Neural cell (in vitro differentiated cells): ENCODE measurements at regions not wholly inside any gene's neighbourhood (a gene's known extent, or its start where the extent isn't known, plus 50 kb on each side); places are given as distances from the start of the nearest gene placed in this dataset.

Experiments
- H2AFZ ChIP-seq: fragments of 200-600, 300-800 bp; sonication (generic), shearing (Covaris generic); 2 replicates; pipeline ENCODE4 v1.6.0; 2014; ENCODE audit warnings: low read depth, mild to moderate bottlenecking, antibody characterized with exemption, low read length, moderate library complexity
- H3F3A ChIP-seq: fragments of 200-600 bp; shearing (Covaris generic); 2 replicates; pipeline ENCODE4 v1.6.1; 2016; ENCODE audit warnings: mild to moderate bottlenecking, moderate library complexity, mixed read lengths, antibody characterized with exemption, low read length; ENCODE audit not compliant: insufficient read depth, poor library complexity, severe bottlenecking
- H3K27ac ChIP-seq: fragments of 200-600, 300-800 bp; sonication (generic), shearing (Covaris generic); 2 replicates; pipeline ENCODE4 v1.5.1; 2014; ENCODE audit warnings: mild to moderate bottlenecking, low read length, moderate library complexity
- H3K27me3 ChIP-seq: fragments of 300-800, 200-600 bp; sonication (generic), shearing (Covaris generic); 2 replicates; pipeline ENCODE4 v1.6.0; 2014; ENCODE audit warnings: mild to moderate bottlenecking, low read depth, low read length, moderate library complexity; ENCODE audit not compliant: insufficient read depth
- H3K36me3 ChIP-seq: fragments of 300-800, 200-600 bp; sonication (generic), shearing (Covaris generic); 2 replicates; pipeline ENCODE4 v1.5.1; 2014; ENCODE audit warnings: mild to moderate bottlenecking, antibody characterized with exemption, low read length, moderate library complexity; ENCODE audit not compliant: insufficient read depth
- H3K4me2 ChIP-seq: fragments of 300-800, 200-600 bp; sonication (generic), shearing (Covaris generic); 2 replicates; pipeline ENCODE4 v1.6.0; 2014; ENCODE audit warnings: mild to moderate bottlenecking, low read length
- H3K4me3 ChIP-seq: fragments of 300-800, 200-600 bp; sonication (generic), shearing (Covaris generic); 2 replicates; pipeline ENCODE4 v1.5.1; 2014; ENCODE audit warnings: mild to moderate bottlenecking, low read length, moderate library complexity
- H3K79me2 ChIP-seq: fragments of 200-600 bp; shearing (Covaris generic); replicated peaks from 2 replicates; pipeline ENCODE4 v1.6.0; 2014; ENCODE audit warnings: mild to moderate bottlenecking, low read length, moderate library complexity; ENCODE audit not compliant: insufficient read depth
- H3K9ac ChIP-seq: fragments of 300-800, 200-600 bp; sonication (generic), shearing (Covaris generic); 2 replicates; pipeline ENCODE4 v1.6.1; 2016; ENCODE audit warnings: mild to moderate bottlenecking, low read length, mixed read lengths
- H3K9me2 ChIP-seq: fragments of 200-600 bp; shearing (Covaris generic); 2 replicates; pipeline ENCODE4 v1.6.1; 2016; ENCODE audit warnings: mild to moderate bottlenecking, low read length, mixed read lengths; ENCODE audit not compliant: insufficient read depth
- H3K9me3 ChIP-seq: fragments of 200-600, 300-800 bp; sonication (generic), shearing (Covaris generic); 2 replicates; pipeline ENCODE4 v1.6.1; 2016; ENCODE audit warnings: mild to moderate bottlenecking, mixed run types, low read length, moderate library complexity, mixed read lengths
- H4K20me1 ChIP-seq: fragments of 200-600 bp; shearing (Covaris generic); 2 replicates; pipeline ENCODE4 v1.6.1; 2016; ENCODE audit warnings: mild to moderate bottlenecking, mixed run types; ENCODE audit not compliant: insufficient read depth
- EP300 ChIP-seq: fragments of 450-650 bp; conservative IDR thresholded peaks from 2 replicates; pipeline ENCODE4 v1.6.1; 2014; ENCODE audit warnings: antibody characterized with exemption, mild to moderate bottlenecking, moderate library complexity; ENCODE audit not compliant: poor library complexity, severe bottlenecking
- EZH2 ChIP-seq: fragments of 200-600, 300-800 bp; shearing (Covaris generic), sonication (generic); IDR thresholded peaks from 2 replicates; pipeline ENCODE4 v1.6.1; 2014; ENCODE audit warnings: antibody characterized with exemption, low read length, borderline replicate concordance, mild to moderate bottlenecking; ENCODE audit not compliant: insufficient read depth, poor library complexity, severe bottlenecking
- MXI1 ChIP-seq: fragments of 450-650 bp; conservative IDR thresholded peaks from 2 replicates; pipeline ENCODE4 v1.6.1; 2014; ENCODE audit warnings: antibody characterized with exemption, mild to moderate bottlenecking; ENCODE audit not compliant: poor library complexity, severe bottlenecking
- POLR2AphosphoS5 ChIP-seq: IDR thresholded peaks from 2 replicates; pipeline ENCODE4 v1.6.1; 2012
- RAD21 ChIP-seq: fragments of 450-650 bp; conservative IDR thresholded peaks from 2 replicates; pipeline ENCODE4 v1.6.1; 2014; ENCODE audit warnings: antibody characterized with exemption, mild to moderate bottlenecking, moderate library complexity
- SMC3 ChIP-seq: fragments of 450-650 bp; conservative IDR thresholded peaks from 2 replicates; pipeline ENCODE4 v1.6.1; 2014; ENCODE audit warnings: antibody characterized with exemption, mild to moderate bottlenecking, moderate library complexity; ENCODE audit not compliant: poor library complexity
- TAF1 ChIP-seq: IDR thresholded peaks from 2 replicates; pipeline ENCODE4 v1.6.1; 2012; ENCODE audit warnings: low read depth
- TF ChIP-seq, protein P1 (sequence below): fragments of 450-650 bp; IDR thresholded peaks from 2 replicates; pipeline ENCODE4 v1.5.1; 2014; ENCODE audit warnings: antibody characterized with exemption, mild to moderate bottlenecking, moderate library complexity; ENCODE audit not compliant: poor library complexity, severe bottlenecking
- TF ChIP-seq, protein P2 (sequence below): IDR thresholded peaks from 2 replicates; pipeline ENCODE4 v1.6.1; 2012; ENCODE audit warnings: borderline replicate concordance

DNA sequence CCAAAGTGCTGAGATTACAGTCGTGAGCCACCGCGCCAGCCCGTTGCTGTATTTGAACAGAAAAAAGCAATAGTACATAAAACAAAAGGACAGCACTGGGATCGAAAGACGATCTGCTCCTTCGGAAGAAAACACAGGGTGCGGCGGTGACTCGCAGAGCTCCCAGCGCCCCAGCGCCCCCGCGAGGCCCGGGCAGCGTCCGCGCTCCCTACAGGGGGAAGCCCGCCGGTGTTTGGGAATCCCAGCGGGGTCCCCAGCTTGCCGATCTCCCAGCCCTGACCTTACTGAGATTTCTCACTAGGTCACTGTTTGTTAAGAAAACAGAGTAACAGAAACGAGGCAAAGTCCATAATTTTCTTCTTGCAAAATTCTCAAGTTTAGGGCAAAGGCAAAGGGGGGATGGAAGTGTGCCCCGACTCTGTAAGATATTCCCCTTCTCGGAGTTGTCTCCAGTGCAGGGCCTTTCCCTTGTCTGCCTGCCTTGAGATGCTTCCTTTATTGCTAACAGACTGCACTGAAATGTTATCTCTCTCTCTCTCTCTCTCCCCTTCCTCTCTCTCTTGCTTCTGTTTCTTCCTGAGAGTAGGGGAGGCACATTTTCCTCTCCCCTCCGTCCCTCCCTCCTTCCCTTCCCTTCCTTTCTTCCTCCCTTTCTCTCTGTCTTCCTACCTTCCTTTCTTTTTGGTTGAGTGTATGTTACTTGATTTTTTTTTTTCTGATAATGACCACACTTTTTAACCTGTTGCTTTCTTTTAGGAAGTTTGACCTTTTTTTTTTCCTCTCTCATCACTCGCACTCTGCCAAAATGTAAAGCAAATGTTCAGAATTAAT lies 91.9 kb downstream of the TMEM30B start:
- no peak overlapping the region for H3K9ac ChIP-seq
- H3K9me3 ChIP-seq, result no peaks in the 10 kb centered on the region
- H3K36me3 ChIP-seq, result no peaks in the 10 kb centered on the region
- no peaks in the 10 kb centered on the region for H3K79me2 ChIP-seq
- no peaks in the 10 kb centered on the region for H3K27me3 ChIP-seq
- no peak overlapping the region for H3K4me3 ChIP-seq
- H4K20me1 ChIP-seq, result no peaks in the 10 kb centered on the region
- H3K9me2 ChIP-seq, result no peaks in the 10 kb centered on the region
- TF ChIP-seq TAF1 (no peak), MXI1 (no peak), SMC3 (no peak)
- no peaks in the 10 kb centered on the region for H3F3A ChIP-seq
- no peak overlapping the region for H3K4me2 ChIP-seq
- no peak overlapping the region for H3K27ac ChIP-seq
- no peak overlapping the region for H2AFZ ChIP-seq

DNA sequence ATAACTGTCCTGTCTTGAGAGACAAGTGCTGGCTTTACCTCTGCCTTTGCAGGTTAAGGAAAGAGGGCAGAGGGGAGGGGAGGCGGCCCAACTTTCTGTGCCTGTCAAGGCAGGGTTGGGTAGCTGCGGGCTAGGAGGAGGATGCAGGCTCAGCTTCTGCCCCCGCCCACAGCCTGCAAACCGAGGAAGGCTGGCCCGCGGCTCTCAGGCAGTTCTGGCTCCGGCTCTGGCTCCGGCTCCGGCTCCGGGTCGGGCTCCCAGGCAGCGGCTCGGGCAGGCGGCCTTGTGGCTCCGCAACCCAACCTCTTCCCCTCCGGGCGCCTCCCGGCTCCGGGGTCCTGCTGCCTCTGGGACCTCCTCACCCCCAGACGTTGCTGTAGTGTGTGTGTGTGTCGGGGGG lies 92.9 kb downstream of the TMEM30B start:
- H3K79me2 ChIP-seq, result no peaks in the 10 kb centered on the region
- H3F3A ChIP-seq, result no peaks in the 10 kb centered on the region
- no peak overlapping the region for H3K9ac ChIP-seq
- no peaks in the 10 kb centered on the region for H3K27me3 ChIP-seq
- no peaks in the 10 kb centered on the region for H4K20me1 ChIP-seq
- no peaks in the 10 kb centered on the region for H3K36me3 ChIP-seq
- no peak overlapping the region for H3K4me2 ChIP-seq
- no peaks in the 10 kb centered on the region for H3K9me2 ChIP-seq
- H3K27ac ChIP-seq, result no peak overlapping the region
- no peaks in the 10 kb centered on the region for H3K9me3 ChIP-seq
- TF ChIP-seq EP300 (no peak), TAF1 (no peak), SMC3 (no peak), POLR2AphosphoS5 (no peak), MXI1 (no peak), EZH2 (no peak), RAD21 (no peak)
- TF ChIP-seq, protein P1, sequence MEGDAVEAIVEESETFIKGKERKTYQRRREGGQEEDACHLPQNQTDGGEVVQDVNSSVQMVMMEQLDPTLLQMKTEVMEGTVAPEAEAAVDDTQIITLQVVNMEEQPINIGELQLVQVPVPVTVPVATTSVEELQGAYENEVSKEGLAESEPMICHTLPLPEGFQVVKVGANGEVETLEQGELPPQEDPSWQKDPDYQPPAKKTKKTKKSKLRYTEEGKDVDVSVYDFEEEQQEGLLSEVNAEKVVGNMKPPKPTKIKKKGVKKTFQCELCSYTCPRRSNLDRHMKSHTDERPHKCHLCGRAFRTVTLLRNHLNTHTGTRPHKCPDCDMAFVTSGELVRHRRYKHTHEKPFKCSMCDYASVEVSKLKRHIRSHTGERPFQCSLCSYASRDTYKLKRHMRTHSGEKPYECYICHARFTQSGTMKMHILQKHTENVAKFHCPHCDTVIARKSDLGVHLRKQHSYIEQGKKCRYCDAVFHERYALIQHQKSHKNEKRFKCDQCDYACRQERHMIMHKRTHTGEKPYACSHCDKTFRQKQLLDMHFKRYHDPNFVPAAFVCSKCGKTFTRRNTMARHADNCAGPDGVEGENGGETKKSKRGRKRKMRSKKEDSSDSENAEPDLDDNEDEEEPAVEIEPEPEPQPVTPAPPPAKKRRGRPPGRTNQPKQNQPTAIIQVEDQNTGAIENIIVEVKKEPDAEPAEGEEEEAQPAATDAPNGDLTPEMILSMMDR, result no peak
- TF ChIP-seq, protein P2, sequence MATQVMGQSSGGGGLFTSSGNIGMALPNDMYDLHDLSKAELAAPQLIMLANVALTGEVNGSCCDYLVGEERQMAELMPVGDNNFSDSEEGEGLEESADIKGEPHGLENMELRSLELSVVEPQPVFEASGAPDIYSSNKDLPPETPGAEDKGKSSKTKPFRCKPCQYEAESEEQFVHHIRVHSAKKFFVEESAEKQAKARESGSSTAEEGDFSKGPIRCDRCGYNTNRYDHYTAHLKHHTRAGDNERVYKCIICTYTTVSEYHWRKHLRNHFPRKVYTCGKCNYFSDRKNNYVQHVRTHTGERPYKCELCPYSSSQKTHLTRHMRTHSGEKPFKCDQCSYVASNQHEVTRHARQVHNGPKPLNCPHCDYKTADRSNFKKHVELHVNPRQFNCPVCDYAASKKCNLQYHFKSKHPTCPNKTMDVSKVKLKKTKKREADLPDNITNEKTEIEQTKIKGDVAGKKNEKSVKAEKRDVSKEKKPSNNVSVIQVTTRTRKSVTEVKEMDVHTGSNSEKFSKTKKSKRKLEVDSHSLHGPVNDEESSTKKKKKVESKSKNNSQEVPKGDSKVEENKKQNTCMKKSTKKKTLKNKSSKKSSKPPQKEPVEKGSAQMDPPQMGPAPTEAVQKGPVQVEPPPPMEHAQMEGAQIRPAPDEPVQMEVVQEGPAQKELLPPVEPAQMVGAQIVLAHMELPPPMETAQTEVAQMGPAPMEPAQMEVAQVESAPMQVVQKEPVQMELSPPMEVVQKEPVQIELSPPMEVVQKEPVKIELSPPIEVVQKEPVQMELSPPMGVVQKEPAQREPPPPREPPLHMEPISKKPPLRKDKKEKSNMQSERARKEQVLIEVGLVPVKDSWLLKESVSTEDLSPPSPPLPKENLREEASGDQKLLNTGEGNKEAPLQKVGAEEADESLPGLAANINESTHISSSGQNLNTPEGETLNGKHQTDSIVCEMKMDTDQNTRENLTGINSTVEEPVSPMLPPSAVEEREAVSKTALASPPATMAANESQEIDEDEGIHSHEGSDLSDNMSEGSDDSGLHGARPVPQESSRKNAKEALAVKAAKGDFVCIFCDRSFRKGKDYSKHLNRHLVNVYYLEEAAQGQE, result no peak
- H3K4me3 ChIP-seq, result no peak overlapping the region
- H2AFZ ChIP-seq, result no peak overlapping the region
